MM.1S (cell line): ENCODE measurements at regions not wholly inside any gene's neighbourhood (a gene's known extent, or its start where the extent isn't known, plus 50 kb on each side); places are given as distances from the start of the nearest gene placed in this dataset.

Experiments used
- EZH2phosphoT487 ChIP-seq: fragments of 300-600 bp; sonication (generic); IDR thresholded peaks from 2 replicates; pipeline ENCODE4 v1.6.1; 2018; ENCODE audit warnings: antibody characterized with exemption, low read length
- TF ChIP-seq, protein P1 (sequence below): fragments of 300-600 bp; sonication (generic); IDR thresholded peaks from 2 replicates; pipeline ENCODE4 v1.5.1; 2016; ENCODE audit warnings: antibody characterized with exemption, low read length, mixed read lengths

DNA sequence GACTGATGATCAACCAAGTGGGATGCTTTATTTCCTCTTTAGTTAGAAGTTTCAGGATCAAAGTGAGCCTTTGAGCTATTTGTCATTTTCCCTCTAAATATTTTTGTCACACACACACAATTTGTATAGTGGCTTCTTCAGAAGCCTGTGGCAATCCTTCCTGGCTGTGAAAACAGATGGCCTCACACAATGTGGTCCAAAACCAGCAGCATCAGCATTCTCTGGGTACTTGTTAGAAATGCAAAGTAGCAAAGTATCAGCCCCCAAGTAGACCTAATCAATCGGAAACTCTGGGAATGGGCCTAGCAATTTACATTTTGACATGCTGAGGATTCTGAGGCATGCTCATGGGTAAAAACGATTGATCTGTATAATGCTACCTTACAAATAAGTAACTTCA, 115.9 kb downstream of the PAX1 start:
- TF ChIP-seq, protein P1, sequence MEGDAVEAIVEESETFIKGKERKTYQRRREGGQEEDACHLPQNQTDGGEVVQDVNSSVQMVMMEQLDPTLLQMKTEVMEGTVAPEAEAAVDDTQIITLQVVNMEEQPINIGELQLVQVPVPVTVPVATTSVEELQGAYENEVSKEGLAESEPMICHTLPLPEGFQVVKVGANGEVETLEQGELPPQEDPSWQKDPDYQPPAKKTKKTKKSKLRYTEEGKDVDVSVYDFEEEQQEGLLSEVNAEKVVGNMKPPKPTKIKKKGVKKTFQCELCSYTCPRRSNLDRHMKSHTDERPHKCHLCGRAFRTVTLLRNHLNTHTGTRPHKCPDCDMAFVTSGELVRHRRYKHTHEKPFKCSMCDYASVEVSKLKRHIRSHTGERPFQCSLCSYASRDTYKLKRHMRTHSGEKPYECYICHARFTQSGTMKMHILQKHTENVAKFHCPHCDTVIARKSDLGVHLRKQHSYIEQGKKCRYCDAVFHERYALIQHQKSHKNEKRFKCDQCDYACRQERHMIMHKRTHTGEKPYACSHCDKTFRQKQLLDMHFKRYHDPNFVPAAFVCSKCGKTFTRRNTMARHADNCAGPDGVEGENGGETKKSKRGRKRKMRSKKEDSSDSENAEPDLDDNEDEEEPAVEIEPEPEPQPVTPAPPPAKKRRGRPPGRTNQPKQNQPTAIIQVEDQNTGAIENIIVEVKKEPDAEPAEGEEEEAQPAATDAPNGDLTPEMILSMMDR = no peak
- no peak for TF ChIP-seq EZH2phosphoT487
